ENCODE measurements at regions not wholly inside any gene's neighbourhood (a gene's known extent, or its start where the extent isn't known, plus 50 kb on each side); places are given as distances from the start of the nearest gene placed in this dataset.

DNA sequence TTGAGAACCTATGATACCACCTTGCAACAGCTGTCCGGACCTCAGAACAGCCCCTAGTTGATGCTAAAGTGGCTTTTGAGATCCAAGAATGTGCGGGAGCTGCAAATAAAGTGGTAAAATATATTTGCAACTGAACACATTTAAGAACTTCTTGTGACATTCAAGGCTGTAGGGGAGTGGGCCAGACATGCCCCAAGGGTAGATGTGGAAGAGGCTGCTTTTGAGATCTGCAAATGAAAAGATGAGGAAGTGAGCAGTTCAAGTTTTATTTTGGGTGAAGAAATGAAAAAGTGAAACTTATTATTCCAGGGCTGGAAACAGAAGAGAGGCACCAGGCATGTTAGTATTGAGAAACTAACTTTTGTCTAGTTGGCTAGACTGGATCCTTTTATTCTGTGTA is 359.5 kb upstream of the PLXNA2 start:
- no peak overlapping the region for H3K27ac ChIP-seq
- no peaks in the 10 kb centered on the region for H3K27me3 ChIP-seq
- intact Hi-C loops (cut with DNase I): no loop called here
- TF ChIP-seq, protein P1, sequence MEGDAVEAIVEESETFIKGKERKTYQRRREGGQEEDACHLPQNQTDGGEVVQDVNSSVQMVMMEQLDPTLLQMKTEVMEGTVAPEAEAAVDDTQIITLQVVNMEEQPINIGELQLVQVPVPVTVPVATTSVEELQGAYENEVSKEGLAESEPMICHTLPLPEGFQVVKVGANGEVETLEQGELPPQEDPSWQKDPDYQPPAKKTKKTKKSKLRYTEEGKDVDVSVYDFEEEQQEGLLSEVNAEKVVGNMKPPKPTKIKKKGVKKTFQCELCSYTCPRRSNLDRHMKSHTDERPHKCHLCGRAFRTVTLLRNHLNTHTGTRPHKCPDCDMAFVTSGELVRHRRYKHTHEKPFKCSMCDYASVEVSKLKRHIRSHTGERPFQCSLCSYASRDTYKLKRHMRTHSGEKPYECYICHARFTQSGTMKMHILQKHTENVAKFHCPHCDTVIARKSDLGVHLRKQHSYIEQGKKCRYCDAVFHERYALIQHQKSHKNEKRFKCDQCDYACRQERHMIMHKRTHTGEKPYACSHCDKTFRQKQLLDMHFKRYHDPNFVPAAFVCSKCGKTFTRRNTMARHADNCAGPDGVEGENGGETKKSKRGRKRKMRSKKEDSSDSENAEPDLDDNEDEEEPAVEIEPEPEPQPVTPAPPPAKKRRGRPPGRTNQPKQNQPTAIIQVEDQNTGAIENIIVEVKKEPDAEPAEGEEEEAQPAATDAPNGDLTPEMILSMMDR (IDR thresholded peaks at IDR 0.05): no peak
- no peak overlapping the region for H3K4me3 ChIP-seq
- no peak for DNase-seq (ENCODE audit: low spot score in 2 of 2)
- no peaks in the 10 kb centered on the region for H3K9me3 ChIP-seq
- peaks cover 0 to 3% of the 10 kb centered on the region in 2 donors for H3K4me1 ChIP-seq
- no peaks in the 10 kb centered on the region for H3K36me3 ChIP-seq

DNA sequence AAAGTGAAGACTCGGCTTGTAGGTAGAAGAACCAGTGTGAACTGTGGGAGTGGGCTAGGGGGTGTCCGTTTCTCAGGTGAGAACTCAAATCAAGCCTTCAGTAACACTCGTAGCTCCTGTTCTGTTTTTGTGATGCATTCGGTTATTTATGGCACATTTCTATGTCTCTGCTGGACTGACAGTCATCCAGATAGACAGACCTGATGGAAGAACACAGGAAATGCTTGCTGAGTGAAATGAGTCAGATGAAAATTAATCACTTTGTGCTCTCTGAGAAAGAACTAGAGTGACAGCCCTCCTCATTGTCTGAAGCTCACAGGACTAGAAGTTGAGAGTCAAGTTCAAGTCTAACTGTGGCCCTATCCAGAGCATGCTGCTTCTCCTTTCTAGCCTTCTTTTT is 360.1 kb upstream of the PLXNA2 start:
- Histone ChIP-seq H3K4me3 (no peak overlapping the region), H3K9me3 (no peaks in the 10 kb centered on the region), H3K27me3 (no peaks in the 10 kb centered on the region), H3K4me1 (peaks cover 0 to 3% of the 10 kb centered on the region in 2 donors), H3K36me3 (no peaks in the 10 kb centered on the region), H3K27ac (no peak overlapping the region)
- intact Hi-C loops (cut with DNase I): no loop called here
- DNase-seq (ENCODE audit: low spot score in 2 of 2): no peak
- TF ChIP-seq, protein P1 (IDR thresholded peaks at IDR 0.05): no peak

DNA sequence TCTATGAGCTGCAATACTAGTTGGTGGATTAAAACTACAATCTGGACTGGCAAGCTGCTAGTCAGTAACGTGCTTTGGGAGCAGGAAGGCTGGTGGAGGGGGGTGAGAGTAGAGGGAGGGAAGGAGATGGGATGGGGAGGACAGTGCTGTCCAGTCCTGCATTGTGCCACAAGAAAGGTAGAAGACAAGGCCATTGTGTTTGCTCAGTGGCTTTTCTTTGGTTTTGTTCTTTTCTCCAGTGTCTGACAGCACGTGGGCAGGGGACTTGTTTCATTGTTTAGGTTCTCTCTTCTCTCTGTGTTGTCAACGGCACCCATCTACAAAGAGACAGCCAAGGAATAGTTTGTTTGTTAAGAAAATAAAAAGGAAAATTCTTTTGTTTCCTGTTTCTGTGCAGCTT is 362.8 kb upstream of the PLXNA2 start:
- Histone ChIP-seq H3K36me3 (no peaks in the 10 kb centered on the region), H3K4me3 (no peak overlapping the region), H3K27ac (no peak overlapping the region), H3K9me3 (no peaks in the 10 kb centered on the region), H3K27me3 (no peaks in the 10 kb centered on the region), H3K4me1 (no peaks in the 10 kb centered on the region)
- DNase-seq (ENCODE audit: low spot score in 2 of 2): no peak
- TF ChIP-seq, protein P1 (IDR thresholded peaks at IDR 0.05): no peak
- intact Hi-C loops (cut with DNase I): no loop called here

DNA sequence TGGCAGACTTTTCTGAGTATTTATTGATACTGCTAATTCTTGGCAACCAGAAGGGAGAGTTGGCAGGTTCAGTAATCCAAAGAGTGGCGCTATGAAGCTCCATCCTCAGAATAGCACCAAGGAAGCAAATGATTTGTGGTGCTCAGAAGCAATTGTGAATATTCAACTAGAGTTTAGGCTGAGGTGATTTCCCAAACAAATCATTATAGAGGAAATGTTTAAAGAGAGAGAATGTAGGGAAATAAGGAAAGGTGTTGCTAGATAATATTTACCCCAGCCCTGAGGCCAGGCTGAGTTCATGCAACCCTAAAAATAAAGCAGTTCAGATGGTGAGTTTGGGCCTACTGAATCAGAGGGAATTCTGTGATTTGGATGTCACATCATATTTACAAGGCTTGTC is 363.4 kb upstream of the PLXNA2 start:
- Histone ChIP-seq H3K4me1 (no peaks in the 10 kb centered on the region), H3K27ac (no peak overlapping the region), H3K27me3 (no peaks in the 10 kb centered on the region), H3K36me3 (no peaks in the 10 kb centered on the region), H3K4me3 (no peak overlapping the region), H3K9me3 (no peaks in the 10 kb centered on the region)
- intact Hi-C loops (cut with DNase I): no loop called here
- TF ChIP-seq, protein P1 (IDR thresholded peaks at IDR 0.05): no peak
- DNase-seq (ENCODE audit: low spot score in 2 of 2): no peak

DNA sequence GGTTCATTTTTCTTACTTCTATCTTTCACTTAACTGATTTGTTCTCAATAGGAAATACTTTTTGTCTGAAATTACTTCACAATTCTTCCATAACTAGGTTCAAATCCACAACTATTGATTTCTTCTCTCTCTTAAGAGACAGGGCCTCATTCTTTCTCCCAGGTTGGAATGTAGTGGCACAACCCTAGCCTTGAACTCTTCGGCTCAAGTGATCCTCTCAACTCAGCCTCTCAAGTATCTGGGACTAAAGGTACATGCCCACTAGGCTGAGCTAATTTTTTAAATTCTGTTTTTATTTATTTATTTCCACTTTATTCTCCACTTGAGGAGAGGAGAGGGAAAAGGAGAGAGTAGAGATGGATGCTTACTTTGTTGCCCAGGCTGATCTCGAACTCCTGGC is 370.4 kb upstream of the PLXNA2 start:
- H3K4me1 ChIP-seq: no peaks in the 10 kb centered on the region
- no peaks in the 10 kb centered on the region for H3K27me3 ChIP-seq
- intact Hi-C loops (cut with DNase I): no loop called here
- TF ChIP-seq, protein P1 (IDR thresholded peaks at IDR 0.05): no peak
- peaks cover 0 to 4% of the 10 kb centered on the region in 2 donors for H3K9me3 ChIP-seq
- no peak for DNase-seq (ENCODE audit: low spot score in 2 of 2)
- no peaks in the 10 kb centered on the region for H3K36me3 ChIP-seq
- no peak overlapping the region for H3K4me3 ChIP-seq
- no peak overlapping the region for H3K27ac ChIP-seq

DNA sequence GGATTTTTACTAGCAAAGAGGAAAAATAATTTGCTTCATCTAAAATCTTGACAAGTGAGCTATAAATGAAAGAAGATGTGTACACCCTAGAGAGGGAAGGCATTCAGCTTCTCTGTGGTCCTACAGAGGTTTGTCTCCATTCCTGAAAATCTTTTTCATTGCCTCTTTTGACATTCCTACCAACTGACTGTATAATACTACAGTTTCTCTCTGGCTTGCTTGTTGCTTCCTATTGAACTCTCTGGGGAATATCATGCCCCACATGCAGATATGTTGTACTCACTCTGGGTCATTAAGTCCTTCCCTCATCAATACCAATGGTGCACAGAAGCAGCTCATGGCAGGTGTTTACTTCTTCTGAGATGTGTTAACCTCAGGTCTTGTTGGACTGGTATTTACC is 371.2 kb upstream of the PLXNA2 start:
- Histone ChIP-seq H3K36me3 (no peaks in the 10 kb centered on the region), H3K4me1 (no peaks in the 10 kb centered on the region), H3K27ac (no peak overlapping the region), H3K9me3 (peaks cover 0 to 12% of the 10 kb centered on the region in 2 donors), H3K27me3 (no peaks in the 10 kb centered on the region), H3K4me3 (no peak overlapping the region)
- TF ChIP-seq, protein P1 (IDR thresholded peaks at IDR 0.05): no peak
- no peak for DNase-seq (ENCODE audit: low spot score in 2 of 2)
- intact Hi-C loops (cut with DNase I): no loop called here

Data from ascending aorta (tissue), 2 donors.